K562 (cell line): ENCODE measurements at regions not wholly inside any gene's neighbourhood (a gene's known extent, or its start where the extent isn't known, plus 50 kb on each side); places are given as distances from the start of the nearest gene placed in this dataset.

Source experiments
- ATAC-seq: fragments of 200-7000 bp; cut with Tn5 transposase; 3 replicates; pipeline ENCODE4 v1.9.1; 2020; ENCODE audit warnings: moderate library complexity
- BruUV-seq: library from RNA; stranded (reverse); fragments of 400-500 nt; replicated peaks from 2 replicates; lab custom pipeline; 2021; lab: Mats Ljungman, UMichigan
- CTCF ChIA-PET: fragments of 300-600 bp; formaldehyde crosslinking; extraction: SDS; loops from one replicate; lab custom pipeline; 2021; ENCODE audit warnings: low intra/inter-chr PET ratio; lab: Yijun Ruan, JAX
- POLR2A ChIA-PET: fragments of 300-600, 350-650 bp; sonication (Branson Sonifier 250); formaldehyde crosslinking; extraction: SDS; loops from one replicate; lab custom pipeline; 2021; ENCODE audit warnings: antibody characterized with exemption, inconsistent platforms; lab: Yijun Ruan, JAX
- DNase-seq, 4 experiments: peaks; one replicate each; pipeline versions ENCODE4 v3.0.0 to v3.0.0-alpha.2; 2011 to 2018; ENCODE audit warnings: low spot score in 3 of 4, mixed read lengths in 3 of 4; ENCODE audit errors: extremely low read depth in 1 of 4
- FAIRE-seq: peaks from 2 replicates; lab custom pipeline; 2011; peaks lifted over from hg19 to GRCh38; lab: Jason Lieb, UNC
- H2AFZ ChIP-seq: 2 replicates; pipeline ENCODE4 v1.6.0; 2011; ENCODE audit warnings: low read depth, low read length, control low read depth, inconsistent platforms
- H3K27ac ChIP-seq: fragments of 200-600 bp; 3 replicates; pipeline ENCODE4 v1.8.0; 2011; ENCODE audit warnings: low read depth, mild to moderate bottlenecking, control low read depth, inconsistent platforms, low read length, moderate library complexity, mixed read lengths; ENCODE audit errors: extremely low read depth
- H3K27me3 ChIP-seq, 2 experiments: fragments of 300-600 bp in 1 of 2; 2 replicates in 1 of 2; 3 replicates in 1 of 2; pipeline versions ENCODE4 v1.6.0 to v1.8.0; 2011; ENCODE audit warnings: inconsistent platforms in 2 of 2, low read length in 2 of 2, mild to moderate bottlenecking in 1 of 2, mixed read lengths in 1 of 2, moderate library complexity in 1 of 2; ENCODE audit not compliant: control insufficient read depth in 2 of 2, insufficient read depth in 2 of 2
- H3K36me3 ChIP-seq: fragments of 300-600 bp; 3 replicates; pipeline ENCODE4 v1.8.0; 2011; ENCODE audit warnings: mild to moderate bottlenecking, low read length, inconsistent platforms; ENCODE audit not compliant: control insufficient read depth, insufficient read depth
- H3K4me1 ChIP-seq, 2 experiments: fragments of 200-600 bp in 1 of 2; replicated peaks in 1 of 2; 2 replicates in 1 of 2; 3 replicates in 1 of 2; pipeline versions ENCODE4 v1.5.1 to v1.8.0; 2011; ENCODE audit warnings: inconsistent platforms in 2 of 2, low read length in 2 of 2, mild to moderate bottlenecking in 1 of 2, mixed read lengths in 1 of 2, moderate library complexity in 1 of 2; ENCODE audit not compliant: control insufficient read depth in 2 of 2, insufficient read depth in 2 of 2
- H3K4me2 ChIP-seq: 2 replicates; pipeline ENCODE4 v1.6.1; 2011; ENCODE audit warnings: low read length, control low read depth, inconsistent platforms, mixed read lengths; ENCODE audit not compliant: insufficient read depth
- H3K4me3 ChIP-seq: fragments of 200-600 bp; sonication (generic), shearing (Covaris generic); 2 replicates; pipeline ENCODE4 v1.5.1; 2016; ENCODE audit warnings: control low read depth, inconsistent platforms
- H3K79me2 ChIP-seq: fragments of 200-600 bp; 3 replicates; pipeline ENCODE4 v1.8.0; 2011; ENCODE audit warnings: low read length, inconsistent platforms; ENCODE audit not compliant: control insufficient read depth, insufficient read depth
- H3K9ac ChIP-seq, 2 experiments: 2 replicates each; pipeline versions ENCODE4 v1.6.0 to v1.6.1; 2011; ENCODE audit warnings: low read depth in 2 of 2, low read length in 2 of 2, control low read depth in 1 of 2, inconsistent platforms in 1 of 2, mild to moderate bottlenecking in 1 of 2, mixed read lengths in 1 of 2; ENCODE audit not compliant: insufficient read depth in 1 of 2
- H3K9me1 ChIP-seq: one replicate; pipeline ENCODE4 v1.6.0; 2011; ENCODE audit warnings: inconsistent platforms, mild to moderate bottlenecking, low read length, moderate library complexity; ENCODE audit not compliant: control insufficient read depth, insufficient read depth
- H3K9me3 ChIP-seq: replicated peaks from 2 replicates; pipeline ENCODE4 v1.5.1; 2011; ENCODE audit warnings: low read depth, low read length, inconsistent platforms; ENCODE audit not compliant: control insufficient read depth, insufficient read depth
- H4K20me1 ChIP-seq: replicated peaks from 2 replicates; pipeline ENCODE4 v1.6.1; 2011; ENCODE audit warnings: low read length, inconsistent platforms, mixed read lengths; ENCODE audit not compliant: control insufficient read depth, insufficient read depth
- FOSL1 ChIP-seq: fragments of 200-800 bp; sonication (Bioruptor generic); conservative IDR thresholded peaks from 2 replicates; pipeline ENCODE4 v1.6.1; 2016; ENCODE audit warnings: missing genetic modification characterization, missing compliant biosample characterization
- WGBS: fragments of 100-300 bp; shearing (Covaris generic); methylation state at CpG from one replicate; pipeline ENCODE4 v1.1.6; 2016; ENCODE audit warnings: low coverage, mixed read lengths; ENCODE audit not compliant: insufficient coverage; ENCODE audit errors: missing lambda C conversion rate; 5-methylcytosine and 5-hydroxymethylcytosine counted together
- in situ Hi-C: fragments of 300-500 bp; cut with MboI; formaldehyde crosslinking; loops from 4 replicates; pipeline ENCODE4 v1.15.0; 2018; ENCODE audit warnings: inconsistent platforms, mixed read lengths
- intact Hi-C: fragments of 100-400 bp; cut with micrococcal nuclease; formaldehyde crosslinking; loops from 2 replicates; pipeline ENCODE4 v1.14.2; 2022
- TF ChIP-seq, protein P1 (sequence below): sonication (generic); formaldehyde crosslinking; IDR thresholded peaks from 2 replicates; pipeline ENCODE4 v1.5.0; 2020; ENCODE audit warnings: missing genetic modification reagents
- TF ChIP-seq, protein P2 (sequence below): fragments of 450-650 bp; formaldehyde crosslinking; IDR thresholded peaks from 2 replicates; pipeline ENCODE4 v1.4.0; 2020; ENCODE audit warnings: mild to moderate bottlenecking, mixed read lengths
- TF ChIP-seq, protein P3 (sequence below): fragments of 450-650 bp; formaldehyde crosslinking; IDR thresholded peaks from 2 replicates; pipeline ENCODE4 v1.4.0; 2022; ENCODE audit warnings: missing genetic modification characterization

GRCh38 chr6:113464960-113465359 is 392.2 kb upstream of the MARCKS start:
- Histone ChIP-seq H3K4me2 (no peak overlapping the region), H3K27ac (no peak overlapping the region), H3K4me3 (no peak overlapping the region), H3K36me3 (no peaks in the 10 kb centered on the region), H3K9me1 (no peaks in the 10 kb centered on the region), H4K20me1 (no peaks in the 10 kb centered on the region), H3K9me3 (no peaks in the 10 kb centered on the region), H3K9ac (no peak overlapping the region), H2AFZ (no peak overlapping the region), H3K79me2 (no peaks in the 10 kb centered on the region), H3K27me3 (no peaks in the 10 kb centered on the region), H3K4me1 (no peaks in the 10 kb centered on the region)
- no TSS peak for BruUV-seq
- intact Hi-C loops: no loop called here
- ATAC-seq (no peak), DNase-seq (no peak), FAIRE-seq (no peak)
- ChIA-PET POLR2A (no interaction called here), CTCF (no interaction called here)
- in situ Hi-C loops: no loop called here
- 0% methylated on average over 3 of the region's 3 CpGs for WGBS
- TF ChIP-seq, protein P1, sequence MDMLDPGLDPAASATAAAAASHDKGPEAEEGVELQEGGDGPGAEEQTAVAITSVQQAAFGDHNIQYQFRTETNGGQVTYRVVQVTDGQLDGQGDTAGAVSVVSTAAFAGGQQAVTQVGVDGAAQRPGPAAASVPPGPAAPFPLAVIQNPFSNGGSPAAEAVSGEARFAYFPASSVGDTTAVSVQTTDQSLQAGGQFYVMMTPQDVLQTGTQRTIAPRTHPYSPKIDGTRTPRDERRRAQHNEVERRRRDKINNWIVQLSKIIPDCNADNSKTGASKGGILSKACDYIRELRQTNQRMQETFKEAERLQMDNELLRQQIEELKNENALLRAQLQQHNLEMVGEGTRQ (CRISPR knock-in tag): peak; percentile 58
- TF ChIP-seq, protein P2, sequence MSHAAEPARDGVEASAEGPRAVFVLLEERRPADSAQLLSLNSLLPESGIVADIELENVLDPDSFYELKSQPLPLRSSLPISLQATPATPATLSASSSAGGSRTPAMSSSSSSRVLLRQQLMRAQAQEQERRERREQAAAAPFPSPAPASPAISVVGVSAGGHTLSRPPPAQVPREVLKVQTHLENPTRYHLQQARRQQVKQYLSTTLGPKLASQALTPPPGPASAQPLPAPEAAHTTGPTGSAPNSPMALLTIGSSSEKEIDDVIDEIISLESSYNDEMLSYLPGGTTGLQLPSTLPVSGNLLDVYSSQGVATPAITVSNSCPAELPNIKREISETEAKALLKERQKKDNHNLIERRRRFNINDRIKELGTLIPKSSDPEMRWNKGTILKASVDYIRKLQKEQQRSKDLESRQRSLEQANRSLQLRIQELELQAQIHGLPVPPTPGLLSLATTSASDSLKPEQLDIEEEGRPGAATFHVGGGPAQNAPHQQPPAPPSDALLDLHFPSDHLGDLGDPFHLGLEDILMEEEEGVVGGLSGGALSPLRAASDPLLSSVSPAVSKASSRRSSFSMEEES (CRISPR knock-in tag): peak; percentile 84
- peak; percentile 65 for TF ChIP-seq FOSL1 (tag)
- TF ChIP-seq, protein P3, sequence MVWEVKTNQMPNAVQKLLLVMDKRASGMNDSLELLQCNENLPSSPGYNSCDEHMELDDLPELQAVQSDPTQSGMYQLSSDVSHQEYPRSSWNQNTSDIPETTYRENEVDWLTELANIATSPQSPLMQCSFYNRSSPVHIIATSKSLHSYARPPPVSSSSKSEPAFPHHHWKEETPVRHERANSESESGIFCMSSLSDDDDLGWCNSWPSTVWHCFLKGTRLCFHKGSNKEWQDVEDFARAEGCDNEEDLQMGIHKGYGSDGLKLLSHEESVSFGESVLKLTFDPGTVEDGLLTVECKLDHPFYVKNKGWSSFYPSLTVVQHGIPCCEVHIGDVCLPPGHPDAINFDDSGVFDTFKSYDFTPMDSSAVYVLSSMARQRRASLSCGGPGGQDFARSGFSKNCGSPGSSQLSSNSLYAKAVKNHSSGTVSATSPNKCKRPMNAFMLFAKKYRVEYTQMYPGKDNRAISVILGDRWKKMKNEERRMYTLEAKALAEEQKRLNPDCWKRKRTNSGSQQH (CRISPR knock-in tag): no peak
